GM21723 (cell line): ENCODE measurements at regions not wholly inside any gene's neighbourhood (a gene's known extent, or its start where the extent isn't known, plus 50 kb on each side); places are given as distances from the start of the nearest gene placed in this dataset.
"Not testable (repeated sequence)": the region's sequence is repeated elsewhere in the genome, so short reads cannot be mapped to it uniquely, and the experiment has no call there.

Experiments used
- ATAC-seq: cut with Tn5 transposase; IDR thresholded peaks from one replicate; pipeline ENCODE4 v1.9.1; 2021; ENCODE audit warnings: mild to moderate bottlenecking, moderate library complexity; ENCODE audit not compliant: unreplicated experiment

DNA sequence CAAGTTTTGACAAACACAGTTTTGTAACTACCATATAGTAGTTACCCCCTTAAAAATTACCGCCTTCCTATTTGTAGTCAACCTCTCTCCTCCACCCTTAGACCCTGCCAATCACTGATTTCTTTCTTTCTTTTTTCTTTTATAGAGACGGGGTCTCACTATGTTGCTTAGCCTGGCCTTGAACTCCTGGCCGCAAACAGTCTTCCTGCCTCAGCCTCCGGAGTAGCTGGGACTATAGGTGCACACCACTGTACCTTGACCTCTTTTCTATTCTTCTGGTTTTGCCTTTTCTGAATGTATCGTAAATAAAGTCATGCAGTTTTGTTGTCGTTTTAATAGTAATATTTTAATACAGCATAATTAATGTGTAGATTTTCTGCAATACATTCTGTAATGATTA, 460.3 kb downstream of the EPM2A start:
- no peak for ATAC-seq

DNA sequence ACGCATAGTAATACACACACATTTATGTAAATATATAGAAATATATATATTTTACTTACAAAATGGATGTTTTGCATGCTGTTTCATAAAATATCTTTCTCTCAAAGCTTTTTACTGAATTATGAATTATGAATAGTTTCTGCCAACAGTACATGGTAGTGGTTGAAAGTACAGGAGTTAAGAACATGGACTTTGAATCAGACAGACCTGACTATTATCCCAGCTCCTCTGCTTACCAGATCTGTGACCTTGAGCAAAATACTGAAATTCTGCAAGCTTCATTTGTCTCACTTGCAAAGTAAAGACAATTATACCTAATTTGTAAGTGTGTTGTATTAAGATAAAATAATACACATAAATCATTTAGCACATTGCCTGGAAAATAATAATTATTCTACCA, 459.5 kb downstream of the EPM2A start:
- ATAC-seq, result no peak

DNA sequence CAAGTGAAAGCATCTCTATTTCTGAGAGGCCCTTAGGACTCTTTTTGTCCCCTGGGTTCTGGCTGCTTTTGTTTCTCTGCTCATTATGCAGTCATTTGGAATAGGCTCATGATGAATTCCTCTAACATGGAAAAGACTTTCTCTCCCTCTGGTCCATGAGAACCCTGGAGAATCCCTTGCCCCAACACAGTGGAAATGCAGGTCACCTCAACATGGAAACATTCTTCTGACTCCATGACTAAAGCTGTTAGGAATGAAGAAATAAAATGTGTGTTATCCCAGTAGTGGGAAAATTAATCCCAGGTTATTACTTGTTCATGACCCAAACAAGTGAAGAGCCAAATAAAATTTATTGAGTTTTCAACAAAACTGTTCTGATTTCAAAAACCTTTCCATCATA, 458.6 kb downstream of the EPM2A start:
- ATAC-seq, result no peak

DNA sequence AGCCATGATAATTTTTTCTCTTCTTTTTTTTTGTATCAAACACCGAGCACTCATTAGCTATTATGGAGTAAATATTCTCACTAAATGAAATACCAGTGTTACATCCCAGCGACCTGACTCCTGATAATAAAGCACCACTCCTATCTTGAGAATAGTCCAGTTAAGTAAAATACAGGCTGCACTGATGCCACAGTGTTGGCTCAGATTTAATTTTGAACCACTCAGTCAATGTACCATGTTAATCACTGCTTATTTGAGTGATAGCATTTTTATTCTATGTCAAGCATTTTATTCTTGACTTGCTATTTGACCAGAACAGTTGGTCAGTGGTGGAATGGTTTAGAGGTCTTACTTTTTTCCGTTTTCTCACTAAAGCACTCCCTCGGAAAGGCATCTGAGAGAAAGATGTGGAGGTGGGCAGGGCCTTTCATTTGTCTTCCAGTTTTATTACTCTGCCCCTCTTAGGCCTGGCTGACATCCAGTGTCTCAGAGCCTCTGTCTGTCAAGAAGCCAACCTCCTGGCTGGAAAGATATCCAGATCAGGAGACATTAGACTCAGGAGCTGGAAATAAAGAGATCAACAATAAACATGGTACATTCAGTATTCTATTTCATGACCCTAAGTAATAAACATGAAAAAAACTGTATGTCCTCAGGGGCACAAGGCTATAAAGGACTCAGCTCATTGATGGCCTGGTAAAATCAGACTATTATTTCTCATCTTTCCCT, 457.8 kb downstream of the EPM2A start:
- no peak for ATAC-seq

DNA sequence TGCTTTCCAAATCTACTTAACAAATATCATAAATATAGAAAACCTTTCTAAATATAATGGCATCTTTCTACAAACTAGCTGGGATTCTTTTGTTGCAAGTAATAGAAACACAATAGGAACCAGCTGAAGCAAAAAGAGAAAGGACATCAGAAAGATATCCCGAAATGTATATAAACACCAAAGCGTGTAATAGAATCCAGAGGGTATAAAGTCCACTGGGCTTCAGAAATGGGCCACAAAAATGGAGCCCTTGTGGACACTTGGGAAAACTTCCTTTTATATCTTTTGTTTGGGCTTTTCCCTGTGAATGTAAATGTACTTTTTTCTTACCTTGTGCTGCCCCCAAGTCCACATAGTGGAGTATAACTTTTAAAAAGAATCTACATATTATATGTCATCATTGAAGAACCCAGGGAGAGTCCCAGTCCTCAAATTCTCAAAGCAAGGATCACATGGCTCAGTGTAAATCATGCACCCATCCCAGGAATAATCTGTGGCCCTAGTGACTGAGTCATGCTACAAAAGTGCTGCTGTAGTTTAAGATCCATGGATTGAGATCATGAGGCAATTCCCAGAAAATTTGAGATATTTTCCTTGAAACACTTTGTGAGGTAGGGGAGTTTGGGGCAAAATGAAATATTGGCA, 457.0 kb downstream of the EPM2A start:
- ATAC-seq, result no peak

DNA sequence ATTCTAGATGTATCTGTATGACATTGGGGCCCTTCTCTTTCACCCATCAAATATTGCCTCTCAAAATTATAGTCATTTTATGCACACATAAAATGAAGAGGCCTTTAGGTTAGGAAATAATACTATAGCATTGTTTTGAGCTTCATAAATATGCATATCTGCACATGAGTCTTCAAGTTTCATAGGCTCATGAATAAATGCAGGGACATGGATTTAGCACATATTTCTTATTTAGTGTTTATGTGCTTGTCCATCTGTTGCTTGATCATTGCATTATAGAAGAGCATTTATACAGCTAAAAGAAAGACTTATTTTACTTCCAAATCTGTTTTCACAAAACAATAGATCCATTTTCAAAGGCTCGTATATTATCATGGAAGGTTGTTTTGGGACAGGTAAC, 455.8 kb downstream of the EPM2A start:
- ATAC-seq, result no peak

DNA sequence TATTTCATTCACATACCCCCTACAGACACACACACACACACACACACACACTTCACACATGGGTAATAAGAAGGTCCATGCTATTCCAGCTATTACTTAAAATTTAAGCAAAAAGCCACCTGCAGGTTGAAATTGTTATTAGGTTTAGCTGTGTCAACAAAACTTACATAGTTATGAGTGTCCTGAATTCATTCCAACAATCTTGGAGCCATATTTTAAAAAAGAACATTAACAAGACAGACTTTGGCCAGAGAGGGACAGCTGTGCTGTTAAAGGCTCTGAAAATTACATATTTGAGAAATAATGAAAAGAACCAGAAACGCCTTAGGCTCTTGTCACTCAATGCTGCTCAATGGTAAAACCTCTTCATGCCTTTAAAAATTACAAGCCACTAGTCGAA, 455.3 kb downstream of the EPM2A start:
- no peak for ATAC-seq

DNA sequence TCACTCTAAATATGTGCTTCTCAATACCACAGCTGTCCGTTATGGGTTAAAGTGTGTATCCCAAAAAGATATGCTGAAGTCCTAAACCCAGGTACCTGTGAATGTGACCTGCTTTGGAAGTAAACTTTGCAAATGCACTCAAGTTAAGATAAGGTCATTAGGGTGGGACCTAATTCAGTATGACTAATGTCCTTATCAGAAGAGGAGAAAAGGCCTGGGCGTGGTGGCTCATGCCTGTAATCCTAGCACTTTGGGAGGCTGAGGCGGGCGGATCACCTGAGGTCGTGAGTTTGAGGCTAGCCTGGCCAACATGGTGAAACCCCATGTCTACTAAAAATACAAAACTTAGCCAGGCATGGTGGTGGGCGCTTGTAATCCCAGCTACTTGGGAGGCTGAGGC, 452.1 kb downstream of the EPM2A start:
- ATAC-seq, result not testable (repeated sequence)

DNA sequence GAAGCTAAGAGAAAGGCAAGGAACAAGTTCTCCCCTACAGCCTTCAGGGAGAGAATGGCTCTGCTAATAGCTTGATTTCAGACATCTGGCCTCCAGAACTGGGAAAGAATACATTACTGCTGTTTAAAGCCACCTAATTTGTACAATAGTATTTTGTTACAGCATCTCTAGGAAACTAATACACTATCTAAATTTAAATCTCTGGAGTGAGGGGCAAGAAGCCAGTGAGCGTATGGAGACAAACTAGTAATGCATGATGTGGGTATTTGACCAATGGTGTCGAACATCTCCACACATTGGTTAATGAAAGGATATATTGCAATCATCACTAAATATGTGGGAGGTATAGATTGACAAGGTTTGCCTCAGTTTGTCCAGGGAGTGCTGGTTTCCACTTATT, 451.5 kb downstream of the EPM2A start:
- ATAC-seq, result no peak

DNA sequence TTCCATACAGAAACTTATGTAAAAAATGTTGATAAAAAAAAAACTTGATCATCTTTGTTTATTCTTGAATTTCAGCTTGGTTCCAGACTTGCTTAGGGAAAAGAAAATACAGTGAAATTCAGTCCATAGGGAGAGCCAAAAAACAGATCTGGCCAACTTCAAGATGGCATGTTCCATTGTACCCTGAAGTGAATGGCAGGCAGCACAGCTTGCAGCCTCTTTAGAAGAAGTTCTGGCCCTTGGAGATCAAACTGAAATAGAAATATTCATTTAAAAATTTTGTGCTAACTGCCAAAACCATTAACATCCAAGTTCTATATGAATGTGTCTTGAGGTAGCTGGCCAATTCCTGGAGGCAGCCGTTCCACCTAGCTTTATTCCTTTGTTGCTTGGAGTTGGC, 448.4 kb downstream of the EPM2A start:
- ATAC-seq, result no peak

DNA sequence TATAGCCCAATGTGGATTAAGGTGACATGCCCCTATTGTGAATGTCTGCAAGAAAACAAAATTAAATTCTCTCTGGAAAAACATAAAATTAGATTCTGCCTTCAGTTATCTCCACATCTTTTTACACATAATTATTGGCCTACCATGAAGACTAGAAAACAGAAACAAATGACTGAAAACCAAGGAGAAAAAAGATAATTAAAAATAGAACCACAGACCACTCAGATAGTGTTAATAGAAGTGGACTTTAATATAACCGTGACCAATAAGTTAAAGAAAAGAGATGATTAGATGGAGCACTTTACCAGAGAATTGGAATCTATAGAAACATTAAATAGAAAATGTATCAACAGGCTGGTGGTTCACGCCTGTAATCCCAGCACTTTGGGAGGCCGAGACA, 445.7 kb downstream of the EPM2A start:
- no peak for ATAC-seq

DNA sequence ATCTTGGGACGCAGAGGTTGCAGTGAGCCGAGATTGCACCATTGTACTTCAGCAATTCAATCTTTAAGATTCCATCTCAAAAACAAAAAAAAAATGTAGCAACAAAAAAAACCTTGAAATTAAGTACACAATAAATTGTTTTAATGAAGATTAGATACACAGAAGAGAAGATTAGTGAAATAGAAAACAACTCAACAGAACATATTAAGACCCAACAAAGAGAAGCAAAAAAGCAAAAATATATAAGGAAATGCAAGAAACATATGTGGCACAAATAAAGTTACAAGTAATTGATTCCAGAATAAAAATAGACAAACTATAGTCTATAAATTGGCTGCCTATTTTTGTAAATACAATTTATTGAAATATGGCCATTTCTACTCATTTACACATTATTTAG, 445.2 kb downstream of the EPM2A start:
- no peak for ATAC-seq

DNA sequence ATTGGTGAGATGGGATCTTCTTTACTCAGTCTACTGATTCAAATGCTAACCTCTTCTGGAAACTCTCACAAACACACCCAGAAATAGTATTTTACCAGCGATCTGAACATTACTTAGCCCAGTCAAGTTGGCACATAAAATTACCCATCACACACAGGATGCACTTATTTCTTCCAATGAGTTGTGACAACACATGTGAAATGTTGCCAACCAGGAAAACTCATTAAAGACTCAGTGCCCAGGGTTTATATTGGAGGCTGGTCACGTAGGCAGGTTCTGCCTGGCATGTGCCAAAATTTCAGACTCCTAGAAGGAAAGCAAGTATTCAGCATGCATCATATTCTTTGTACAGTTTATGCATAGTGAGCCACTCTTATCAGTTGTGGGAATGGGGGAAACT, 443.3 kb downstream of the EPM2A start:
- ATAC-seq, result no peak

DNA sequence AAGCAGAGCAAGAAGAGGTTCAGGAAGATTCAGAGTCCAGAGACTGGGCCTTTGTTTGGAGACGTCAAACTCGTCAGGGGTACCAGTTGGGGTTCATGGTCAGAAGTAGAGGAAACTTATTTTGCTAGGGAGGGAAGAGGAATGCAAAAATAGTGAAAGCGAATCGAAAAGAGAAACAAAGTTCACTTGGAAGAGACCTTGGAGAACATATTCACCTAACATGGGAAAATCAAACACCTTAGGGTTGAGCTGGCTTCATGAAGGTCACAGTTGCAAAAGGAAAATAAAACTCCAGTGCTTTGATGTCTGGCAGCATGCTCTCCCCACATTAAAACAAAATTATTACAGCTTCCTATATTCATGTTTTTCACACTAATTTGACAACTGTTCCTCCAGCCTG, 440.4 kb downstream of the EPM2A start:
- no peak for ATAC-seq

DNA sequence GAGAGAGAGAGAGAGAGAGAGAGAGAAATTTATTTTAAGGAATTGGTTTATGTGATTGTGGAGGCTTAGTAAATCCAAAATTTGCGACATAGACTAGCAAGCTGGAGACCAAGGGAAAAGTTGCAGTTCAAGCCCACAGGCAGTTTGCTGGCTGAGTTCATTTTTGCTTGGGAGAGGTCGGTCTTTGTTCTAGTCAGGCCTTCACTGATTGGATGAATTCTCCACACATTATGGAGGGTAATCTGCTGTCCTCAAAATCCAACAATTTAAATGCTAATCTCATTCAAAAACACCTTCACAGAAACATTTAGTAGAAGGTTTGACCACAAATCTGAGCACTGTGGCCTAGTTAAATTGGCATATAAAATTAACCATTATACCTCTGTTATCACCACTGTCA, 439.6 kb downstream of the EPM2A start:
- no peak for ATAC-seq

DNA sequence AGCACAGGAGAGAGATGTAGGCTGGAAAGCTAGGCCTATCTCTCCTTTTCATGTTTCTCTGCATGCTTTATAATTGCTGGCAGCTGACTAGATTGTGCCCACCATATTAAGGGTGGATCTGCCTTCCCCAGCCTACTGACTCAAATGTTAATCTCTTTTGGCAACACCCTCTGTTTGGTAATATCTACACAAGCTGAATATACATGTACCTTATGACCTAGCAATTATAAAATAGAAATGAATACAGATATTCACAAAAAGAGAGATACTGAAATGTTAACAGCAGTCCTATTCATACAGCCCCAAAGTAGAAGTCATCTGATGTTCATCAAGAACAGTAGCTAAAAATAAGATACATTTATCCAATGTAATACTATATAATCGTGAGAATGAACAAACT, 429.6 kb downstream of the EPM2A start:
- ATAC-seq, result no peak

DNA sequence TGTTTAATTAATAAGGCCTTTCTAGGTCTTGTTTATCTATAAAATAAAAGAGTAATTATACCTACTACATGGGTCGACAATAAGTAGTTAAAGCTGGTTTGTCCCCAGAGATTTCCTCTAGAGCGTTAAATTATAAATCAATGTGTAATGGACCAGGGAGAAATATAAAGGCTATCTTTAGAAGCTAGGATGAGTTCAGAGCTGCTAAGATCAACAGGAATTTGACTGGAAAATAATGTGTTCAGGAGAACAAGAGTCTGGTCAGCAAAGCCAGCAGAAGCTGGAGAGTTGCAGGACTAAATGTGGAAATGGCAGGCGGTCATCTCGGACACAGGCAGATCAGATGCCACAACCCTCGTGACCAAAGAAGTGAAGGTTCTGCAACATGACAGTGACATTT, 428.8 kb downstream of the EPM2A start:
- ATAC-seq, result no peak

DNA sequence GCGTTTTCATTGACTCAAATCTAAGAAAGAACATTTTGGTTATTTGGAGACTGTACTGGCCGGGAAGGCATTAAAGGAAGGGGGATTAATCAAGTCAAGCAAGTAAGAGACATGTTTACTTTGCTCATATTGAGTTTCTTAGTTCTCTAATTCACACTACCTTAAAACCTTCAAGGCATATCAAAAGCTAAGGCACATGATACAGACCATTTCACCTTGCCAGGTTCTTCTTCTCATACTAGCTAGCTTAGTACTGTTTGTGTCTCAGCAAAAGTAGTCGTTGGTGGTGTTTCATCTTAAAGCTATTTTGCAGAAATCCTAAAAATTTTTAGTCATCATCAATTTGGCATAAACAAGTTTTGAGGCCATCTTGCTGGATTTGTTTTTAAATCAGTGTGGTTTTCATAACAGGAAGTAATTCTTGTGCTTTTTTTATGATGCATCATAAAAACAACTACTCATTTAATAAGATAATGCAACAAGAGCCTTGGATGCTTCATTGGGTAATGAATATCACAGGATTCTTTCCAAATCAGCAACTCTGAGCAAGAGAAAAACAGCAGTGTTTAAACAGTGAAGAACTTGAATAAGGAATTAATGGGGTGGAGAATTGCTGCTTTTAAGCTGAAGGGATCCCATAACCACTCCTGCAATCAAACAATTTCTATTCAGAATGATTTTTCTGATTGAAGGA, 425.3 kb downstream of the EPM2A start:
- no peak for ATAC-seq

DNA sequence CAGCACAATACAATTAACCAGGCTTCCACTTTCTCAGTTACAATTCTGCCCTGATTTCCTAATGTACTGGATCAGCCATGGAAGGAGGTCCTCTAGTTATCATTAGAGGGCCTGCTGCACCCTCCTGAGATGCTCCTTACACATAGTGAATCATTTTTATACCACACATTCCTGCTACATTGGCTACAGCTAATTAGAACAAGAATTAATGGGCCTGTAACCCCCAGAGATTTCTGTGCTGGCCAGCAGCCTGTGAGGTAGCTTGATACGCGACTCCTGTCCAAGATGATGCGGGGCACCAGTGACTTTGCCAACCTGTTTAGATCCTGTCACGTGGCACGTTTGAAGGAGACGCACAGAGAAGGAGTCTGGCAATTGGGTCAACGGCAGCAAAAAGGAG, 422.8 kb downstream of the EPM2A start:
- no peak for ATAC-seq

DNA sequence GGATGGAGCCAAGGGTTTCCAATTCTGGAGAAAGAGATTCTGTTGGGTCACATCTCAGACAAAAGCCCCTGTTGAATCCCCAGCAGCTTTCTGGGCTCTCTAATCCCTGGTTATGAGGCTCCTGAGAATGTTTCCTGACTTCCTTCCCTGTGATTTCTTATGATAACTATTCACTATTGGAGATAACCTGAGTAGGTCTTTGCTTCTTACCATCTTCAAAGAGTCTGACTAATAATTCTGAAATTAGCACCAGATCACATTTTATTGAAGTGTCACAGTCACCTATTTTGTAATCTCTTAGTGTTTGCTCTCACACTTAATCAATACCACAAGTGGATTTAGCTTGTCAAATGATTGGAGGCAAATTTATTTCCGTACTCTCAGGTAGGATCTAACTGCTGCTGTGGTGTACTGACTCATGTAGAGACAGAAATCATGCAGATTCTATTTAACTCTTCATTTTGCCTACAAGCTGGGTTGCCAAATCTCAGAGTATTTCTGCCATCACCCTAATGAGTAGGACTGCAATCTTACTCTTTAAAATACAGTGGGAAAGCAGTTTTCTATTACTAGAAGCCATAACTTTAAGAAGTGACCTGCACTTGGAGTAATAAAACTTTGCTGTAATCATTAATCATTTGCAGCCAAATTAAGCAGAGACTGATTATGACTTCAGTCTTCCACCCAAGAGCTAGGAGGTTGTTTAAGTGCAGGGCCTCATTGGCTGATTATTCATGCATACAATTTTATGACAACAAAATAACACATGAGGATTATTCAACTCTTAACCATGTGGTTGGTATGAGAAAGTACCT, 422.1 kb downstream of the EPM2A start:
- no peak for ATAC-seq

DNA sequence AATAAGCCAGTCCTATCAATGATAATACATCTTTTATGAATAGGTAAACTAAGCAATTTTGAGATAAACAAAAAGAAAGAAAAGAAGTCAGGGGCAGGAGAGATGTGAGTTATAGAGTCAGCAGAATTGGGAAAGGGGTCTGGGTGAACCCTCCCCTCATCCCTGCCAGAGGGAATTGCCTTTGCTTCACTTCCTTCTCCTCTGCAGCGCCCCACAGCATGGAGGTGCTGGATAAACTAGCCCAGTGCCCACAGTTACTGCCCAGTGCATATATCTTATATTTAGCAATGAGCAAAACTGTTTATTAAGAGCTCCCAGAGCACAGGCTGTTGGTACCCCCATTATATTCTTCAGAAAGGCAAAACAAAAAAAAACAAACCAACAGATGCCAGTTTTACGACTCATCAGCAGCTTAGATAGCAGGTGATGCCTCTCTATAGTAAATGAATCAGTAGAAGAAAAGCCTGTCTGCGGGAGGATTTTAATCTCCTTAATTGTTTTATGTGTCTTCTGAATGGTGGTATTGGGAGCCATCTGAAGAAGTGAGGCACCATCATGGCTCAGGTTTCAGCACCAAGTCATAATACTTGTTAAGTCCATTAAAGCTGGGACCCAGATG, 419.2 kb downstream of the EPM2A start:
- no peak for ATAC-seq
